HG02870 (cell line): ENCODE measurements at regions not wholly inside any gene's neighbourhood (a gene's known extent, or its start where the extent isn't known, plus 50 kb on each side); places are given as distances from the start of the nearest gene placed in this dataset.

Experiments used
- ATAC-seq: cut with Tn5 transposase; IDR thresholded peaks from one replicate; pipeline ENCODE4 v1.9.1; 2021; ENCODE audit warnings: mild to moderate bottlenecking, moderate library complexity; ENCODE audit not compliant: unreplicated experiment

GRCh38 chr9:82565188-82565969, 497.6 kb downstream of the RASEF start:
- ATAC-seq = no peak

GRCh38 chr9:82567953-82568352, 495.0 kb downstream of the RASEF start:
- no peak for ATAC-seq

- no peak for ATAC-seq
Measured at GRCh38 chr9:82570226-82570625, 492.7 kb downstream of the RASEF start.

- no peak for ATAC-seq
Measured at GRCh38 chr9:82571540-82571939, 491.4 kb downstream of the RASEF start.

- ATAC-seq = no peak
Measured at GRCh38 chr9:82572146-82572545, 490.8 kb downstream of the RASEF start.

- ATAC-seq = no peak
Measured at GRCh38 chr9:82574911-82575310, 488.0 kb downstream of the RASEF start.

GRCh38 chr9:82580921-82581320, 482.0 kb downstream of the RASEF start:
- ATAC-seq = no peak

GRCh38 chr9:82581516-82581915, 481.4 kb downstream of the RASEF start:
- no peak for ATAC-seq

- no peak for ATAC-seq
Measured at GRCh38 chr9:82581935-82582334, 481.0 kb downstream of the RASEF start.

GRCh38 chr9:82582693-82583092, 480.2 kb downstream of the RASEF start:
- no peak for ATAC-seq

- no peak for ATAC-seq
Measured at GRCh38 chr9:82583524-82583923, 479.4 kb downstream of the RASEF start.

- ATAC-seq = no peak
Measured at GRCh38 chr9:82584349-82584863, 478.5 kb downstream of the RASEF start.

GRCh38 chr9:82586918-82587356, 476.0 kb downstream of the RASEF start:
- no peak for ATAC-seq

GRCh38 chr9:82588301-82589180, 474.4 kb downstream of the RASEF start:
- no peak for ATAC-seq

GRCh38 chr9:82590845-82591244, 472.1 kb downstream of the RASEF start:
- no peak for ATAC-seq

GRCh38 chr9:82593501-82593900, 469.4 kb downstream of the RASEF start:
- no peak for ATAC-seq

- ATAC-seq = no peak
Measured at GRCh38 chr9:82597241-82598203, 465.4 kb downstream of the RASEF start.

GRCh38 chr9:82598241-82599039, 464.5 kb downstream of the RASEF start:
- ATAC-seq = no peak

GRCh38 chr9:82599336-82599949, 463.5 kb downstream of the RASEF start:
- no peak for ATAC-seq
